ENCODE measurements at regions not wholly inside any gene's neighbourhood (a gene's known extent, or its start where the extent isn't known, plus 50 kb on each side); places are given as distances from the start of the nearest gene placed in this dataset.
A peak's percentile ranks its signal among the peaks of the same experiment; 100 is the strongest.

GRCh38 chr3:24683090-24683489 lies 188.4 kb upstream of the THRB start:
- Histone ChIP-seq H3K9me3 (no peaks in the 10 kb centered on the region), H3K27me3 (no peaks in the 10 kb centered on the region), H3K4me3 (no peak overlapping the region), H3K36me3 (replicated peaks in 1 of 2; ENCODE audit: insufficient read depth in 1 of 2, low read depth in 2 of 2) (no peaks in the 10 kb centered on the region), H3K27ac (no peak overlapping the region), H3K4me1 (peaks cover 12% of the 10 kb centered on the region)
- intact Hi-C loops (cut with DNase I) = no loop called here
- ATAC-seq = no peak
- TF ChIP-seq CTCF (IDR thresholded peaks at IDR 0.05) (no peak), POLR2A (IDR thresholded peaks at IDR 0.05) (no peak)
- WGBS, 2 donors = 52 to 58% methylated on average over 5 of the region's 5 CpGs
- no peak for DNase-seq

- ATAC-seq = peak; percentile 52
- H3K27me3 ChIP-seq = no peaks in the 10 kb centered on the region
- peaks cover 12% of the 10 kb centered on the region for H3K4me1 ChIP-seq
- intact Hi-C loops (cut with DNase I) = no loop called here
- H3K4me3 ChIP-seq = no peak overlapping the region
- WGBS, 2 donors = 20 to 26% methylated on average over 6 of the region's 6 CpGs
- H3K9me3 ChIP-seq = no peaks in the 10 kb centered on the region
- H3K36me3 ChIP-seq (replicated peaks in 1 of 2; ENCODE audit: insufficient read depth in 1 of 2, low read depth in 2 of 2) = no peaks in the 10 kb centered on the region
- TF ChIP-seq CTCF (IDR thresholded peaks at IDR 0.05) = peak; percentile 16 to 72 (median 66)
- no peak for TF ChIP-seq POLR2A (IDR thresholded peaks at IDR 0.05)
- DNase-seq = peak in 3 of 4 donors; percentile 21 to 46 (median 35)
- H3K27ac ChIP-seq = no peak overlapping the region
These were observed 189.2 kb upstream of the THRB start for GRCh38 chr3:24683633-24684384.

GRCh38 chr3:24684506-24685023 lies 189.9 kb upstream of the THRB start:
- peaks cover 12% of the 10 kb centered on the region for H3K4me1 ChIP-seq
- no peak for TF ChIP-seq POLR2A (IDR thresholded peaks at IDR 0.05)
- TF ChIP-seq CTCF (IDR thresholded peaks at IDR 0.05) = no peak
- no peak overlapping the region for H3K27ac ChIP-seq
- peak in 1 of 4 donors; percentile 27 for DNase-seq
- 38 to 47% methylated on average over 6 of the region's 6 CpGs for WGBS, 2 donors
- H3K4me3 ChIP-seq = no peak overlapping the region
- no peaks in the 10 kb centered on the region for H3K36me3 ChIP-seq (replicated peaks in 1 of 2; ENCODE audit: insufficient read depth in 1 of 2, low read depth in 2 of 2)
- no peak for ATAC-seq
- no peaks in the 10 kb centered on the region for H3K27me3 ChIP-seq
- H3K9me3 ChIP-seq = no peaks in the 10 kb centered on the region
- intact Hi-C loops (cut with DNase I) = no loop called here

GRCh38 chr3:24686808-24687207 lies 192.2 kb upstream of the THRB start:
- no peak overlapping the region for H3K27ac ChIP-seq
- no peak overlapping the region for H3K4me3 ChIP-seq
- no peak for ATAC-seq
- peaks cover 12% of the 10 kb centered on the region for H3K4me1 ChIP-seq
- no peak for TF ChIP-seq POLR2A (IDR thresholded peaks at IDR 0.05)
- TF ChIP-seq CTCF (IDR thresholded peaks at IDR 0.05) = no peak
- H3K36me3 ChIP-seq (replicated peaks in 1 of 2; ENCODE audit: insufficient read depth in 1 of 2, low read depth in 2 of 2) = no peaks in the 10 kb centered on the region
- H3K9me3 ChIP-seq = no peaks in the 10 kb centered on the region
- DNase-seq = no peak
- intact Hi-C loops (cut with DNase I) = no loop called here
- H3K27me3 ChIP-seq = no peaks in the 10 kb centered on the region
- 54 to 56% methylated on average over 1 of the region's 1 CpG for WGBS, 2 donors

- Histone ChIP-seq H3K27me3 (no peaks in the 10 kb centered on the region), H3K4me1 (peaks cover 12% of the 10 kb centered on the region), H3K4me3 (no peak overlapping the region), H3K36me3 (replicated peaks in 1 of 2; ENCODE audit: insufficient read depth in 1 of 2, low read depth in 2 of 2) (no peaks in the 10 kb centered on the region), H3K27ac (no peak overlapping the region), H3K9me3 (no peaks in the 10 kb centered on the region)
- ATAC-seq = no peak
- TF ChIP-seq POLR2A (IDR thresholded peaks at IDR 0.05) (no peak), CTCF (IDR thresholded peaks at IDR 0.05) (no peak)
- intact Hi-C loops (cut with DNase I) = no loop called here
- no peak for DNase-seq
- WGBS, 2 donors = 76 to 90% methylated on average over 7 of the region's 7 CpGs
These were observed 193.0 kb upstream of the THRB start for GRCh38 chr3:24687671-24688070.
